ENCODE measurements at regions not wholly inside any gene's neighbourhood (a gene's known extent, or its start where the extent isn't known, plus 50 kb on each side); places are given as distances from the start of the nearest gene placed in this dataset.
A peak's percentile ranks its signal among the peaks of the same experiment; 100 is the strongest.

DNA sequence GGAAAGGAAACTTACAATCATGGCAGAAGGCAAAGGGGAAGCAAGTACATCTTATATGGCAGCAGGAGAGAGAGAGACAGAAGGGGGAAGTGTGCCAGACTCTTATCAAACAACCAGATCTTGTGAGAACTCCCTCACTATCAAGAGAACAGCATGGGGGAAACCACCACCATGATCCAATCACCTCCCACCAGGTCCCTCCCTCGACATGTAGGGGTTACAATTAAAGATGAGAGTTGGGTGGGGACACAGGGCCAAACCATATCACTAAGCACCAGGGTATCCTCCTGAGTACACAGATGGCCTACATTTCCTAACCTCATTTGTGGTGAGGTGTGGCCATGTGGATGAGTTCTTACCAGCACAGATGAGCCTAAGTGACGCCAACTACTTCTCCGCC lies 348.6 kb upstream of the ZFHX3 start:
- FAIRE-seq = peak; percentile 58
- Histone ChIP-seq H3K4me3 (ENCODE audit: low read depth, low read length) (no peak overlapping the region), H3K36me3 (ENCODE audit: control insufficient read depth, insufficient read depth, low read length) (no peaks in the 10 kb centered on the region), H3K27me3 (ENCODE audit: control insufficient read depth, insufficient read depth, low read length) (no peaks in the 10 kb centered on the region)
- no peak for DNase-seq (ENCODE audit: low read depth)
- TF ChIP-seq, protein P1, sequence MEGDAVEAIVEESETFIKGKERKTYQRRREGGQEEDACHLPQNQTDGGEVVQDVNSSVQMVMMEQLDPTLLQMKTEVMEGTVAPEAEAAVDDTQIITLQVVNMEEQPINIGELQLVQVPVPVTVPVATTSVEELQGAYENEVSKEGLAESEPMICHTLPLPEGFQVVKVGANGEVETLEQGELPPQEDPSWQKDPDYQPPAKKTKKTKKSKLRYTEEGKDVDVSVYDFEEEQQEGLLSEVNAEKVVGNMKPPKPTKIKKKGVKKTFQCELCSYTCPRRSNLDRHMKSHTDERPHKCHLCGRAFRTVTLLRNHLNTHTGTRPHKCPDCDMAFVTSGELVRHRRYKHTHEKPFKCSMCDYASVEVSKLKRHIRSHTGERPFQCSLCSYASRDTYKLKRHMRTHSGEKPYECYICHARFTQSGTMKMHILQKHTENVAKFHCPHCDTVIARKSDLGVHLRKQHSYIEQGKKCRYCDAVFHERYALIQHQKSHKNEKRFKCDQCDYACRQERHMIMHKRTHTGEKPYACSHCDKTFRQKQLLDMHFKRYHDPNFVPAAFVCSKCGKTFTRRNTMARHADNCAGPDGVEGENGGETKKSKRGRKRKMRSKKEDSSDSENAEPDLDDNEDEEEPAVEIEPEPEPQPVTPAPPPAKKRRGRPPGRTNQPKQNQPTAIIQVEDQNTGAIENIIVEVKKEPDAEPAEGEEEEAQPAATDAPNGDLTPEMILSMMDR (IDR thresholded peaks at IDR 0.05; ENCODE audit: insufficient read depth, low read length, severe bottlenecking) = no peak

DNA sequence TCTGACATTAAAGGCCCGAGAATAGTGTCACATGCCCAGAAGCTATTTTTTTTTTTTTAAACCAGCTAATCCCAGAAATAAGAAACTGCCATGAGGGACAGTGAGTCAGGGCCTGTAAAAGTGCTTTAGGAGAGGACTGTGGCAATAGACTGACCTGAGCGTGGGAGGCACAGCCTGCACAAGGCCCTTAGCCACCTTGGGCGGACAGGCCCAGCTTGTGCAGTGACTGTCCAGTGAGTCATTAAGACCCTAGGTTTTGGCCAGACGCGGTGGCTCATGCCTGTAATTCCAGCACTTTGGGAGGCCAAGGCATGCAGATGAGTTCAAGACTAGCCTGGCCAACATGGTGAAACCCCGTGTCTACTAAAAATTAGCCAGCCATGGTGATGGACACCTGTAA lies 343.0 kb upstream of the ZFHX3 start:
- FAIRE-seq = no peak

DNA sequence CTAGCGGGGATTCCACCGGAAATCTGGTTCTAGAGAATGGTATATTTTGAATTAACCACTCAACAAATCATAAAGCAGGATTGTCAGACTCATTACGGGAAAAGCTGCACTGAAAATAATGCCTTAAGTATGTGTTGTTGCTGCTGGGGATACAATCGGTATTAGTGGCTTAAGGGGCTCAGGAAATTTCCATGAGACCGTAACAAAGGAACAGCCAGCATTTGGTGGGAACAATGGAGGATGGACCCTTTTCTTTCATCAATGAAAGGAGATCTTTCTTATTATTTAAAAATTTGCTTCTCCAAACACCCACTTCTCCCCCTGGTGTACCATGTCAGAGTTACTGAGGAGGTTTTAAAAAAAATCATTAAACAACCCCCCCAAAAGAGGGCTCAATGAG lies 342.6 kb upstream of the ZFHX3 start:
- Histone ChIP-seq H3K27me3 (ENCODE audit: control insufficient read depth, insufficient read depth, low read length) (no peaks in the 10 kb centered on the region), H3K36me3 (ENCODE audit: control insufficient read depth, insufficient read depth, low read length) (no peaks in the 10 kb centered on the region), H3K4me3 (ENCODE audit: low read depth, low read length) (no peak overlapping the region)
- FAIRE-seq (no peak), DNase-seq (ENCODE audit: low read depth) (no peak)
- TF ChIP-seq, protein P1 (IDR thresholded peaks at IDR 0.05; ENCODE audit: insufficient read depth, low read length, severe bottlenecking) = no peak

More for the DNA sequence above, 343.0 kb upstream of the ZFHX3 start:
- no peak for DNase-seq (ENCODE audit: low read depth)
- H3K27me3 ChIP-seq (ENCODE audit: control insufficient read depth, insufficient read depth, low read length) = no peaks in the 10 kb centered on the region
- no peaks in the 10 kb centered on the region for H3K36me3 ChIP-seq (ENCODE audit: control insufficient read depth, insufficient read depth, low read length)
- TF ChIP-seq, protein P1 (IDR thresholded peaks at IDR 0.05; ENCODE audit: insufficient read depth, low read length, severe bottlenecking) = no peak
- H3K4me3 ChIP-seq (ENCODE audit: low read depth, low read length) = no peak overlapping the region

DNA sequence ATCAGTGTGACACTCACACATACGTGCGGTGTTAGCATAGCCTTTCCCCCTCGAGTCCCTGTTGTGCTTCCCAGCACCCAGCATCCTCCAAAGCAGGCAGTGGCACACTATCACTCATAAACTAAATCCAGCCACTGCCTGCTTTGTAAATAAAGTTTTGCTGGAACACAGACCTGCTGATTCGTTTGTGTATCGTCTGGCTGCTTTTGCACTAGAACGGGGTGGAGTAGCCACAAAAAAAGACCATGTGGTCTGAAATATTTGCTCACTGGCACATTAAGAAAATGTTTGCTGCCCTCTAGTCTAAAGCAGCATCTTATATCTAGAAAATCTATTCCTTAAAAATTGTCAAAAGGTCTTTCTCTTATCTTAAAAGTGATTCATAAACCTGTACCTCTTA lies 341.2 kb upstream of the ZFHX3 start:
- no peaks in the 10 kb centered on the region for H3K36me3 ChIP-seq (ENCODE audit: control insufficient read depth, insufficient read depth, low read length)
- no peaks in the 10 kb centered on the region for H3K27me3 ChIP-seq (ENCODE audit: control insufficient read depth, insufficient read depth, low read length)
- no peak overlapping the region for H3K4me3 ChIP-seq (ENCODE audit: low read depth, low read length)
- TF ChIP-seq, protein P1 (IDR thresholded peaks at IDR 0.05; ENCODE audit: insufficient read depth, low read length, severe bottlenecking) = no peak
- no peak for FAIRE-seq
- no peak for DNase-seq (ENCODE audit: low read depth)

DNA sequence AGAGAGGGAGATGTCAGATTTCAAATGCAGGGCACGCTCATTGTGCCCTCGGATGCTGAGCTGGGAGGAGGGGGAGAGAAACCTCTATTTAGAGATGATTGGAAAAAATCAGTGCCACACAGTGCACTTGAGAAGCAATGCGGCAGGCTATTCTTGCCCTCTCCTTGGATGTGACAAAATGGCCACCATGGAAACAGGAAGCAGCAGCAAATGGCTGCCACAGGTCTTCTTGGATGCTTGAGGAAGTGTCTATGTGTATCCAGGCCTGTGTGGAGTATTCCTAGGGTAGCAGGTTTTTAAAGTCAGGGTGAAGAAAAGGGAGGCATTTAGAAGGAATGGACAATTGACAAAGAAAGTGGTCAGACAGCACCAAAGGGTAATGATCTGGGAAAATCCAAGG lies 340.1 kb upstream of the ZFHX3 start:
- TF ChIP-seq, protein P1 (IDR thresholded peaks at IDR 0.05; ENCODE audit: insufficient read depth, low read length, severe bottlenecking) = no peak
- no peaks in the 10 kb centered on the region for H3K36me3 ChIP-seq (ENCODE audit: control insufficient read depth, insufficient read depth, low read length)
- DNase-seq (ENCODE audit: low read depth) (no peak), FAIRE-seq (no peak)
- no peak overlapping the region for H3K4me3 ChIP-seq (ENCODE audit: low read depth, low read length)
- H3K27me3 ChIP-seq (ENCODE audit: control insufficient read depth, insufficient read depth, low read length) = no peaks in the 10 kb centered on the region

DNA sequence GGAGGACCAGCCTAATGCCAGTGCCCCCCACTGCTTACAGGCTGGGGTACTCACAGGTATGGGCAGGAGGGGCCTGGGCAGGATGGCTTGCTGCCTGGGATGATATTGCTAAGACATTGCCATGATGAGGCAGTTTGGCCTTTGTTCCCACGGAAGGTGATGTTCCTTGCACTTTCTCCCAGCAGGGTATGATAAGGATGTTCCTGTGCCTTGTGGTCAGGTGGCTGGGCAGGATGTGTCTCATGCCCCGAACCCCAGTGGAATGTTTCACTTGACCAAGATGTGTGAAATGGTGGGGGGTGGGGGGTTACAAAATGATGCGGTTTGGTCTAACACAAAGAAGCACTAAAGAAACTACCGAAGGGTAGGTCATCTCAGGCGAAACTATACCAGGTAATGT lies 337.8 kb upstream of the ZFHX3 start:
- Histone ChIP-seq H3K27me3 (ENCODE audit: control insufficient read depth, insufficient read depth, low read length) (no peaks in the 10 kb centered on the region), H3K4me3 (ENCODE audit: low read depth, low read length) (no peak overlapping the region), H3K36me3 (ENCODE audit: control insufficient read depth, insufficient read depth, low read length) (no peaks in the 10 kb centered on the region)
- FAIRE-seq = no peak
- no peak for DNase-seq (ENCODE audit: low read depth)
- TF ChIP-seq, protein P1 (IDR thresholded peaks at IDR 0.05; ENCODE audit: insufficient read depth, low read length, severe bottlenecking) = no peak
